Thymus (tissue), 11 donors: ENCODE measurements at regions not wholly inside any gene's neighbourhood (a gene's known extent, or its start where the extent isn't known, plus 50 kb on each side); places are given as distances from the start of the nearest gene placed in this dataset.
"Not testable (repeated sequence)": the region's sequence is repeated elsewhere in the genome, so short reads cannot be mapped to it uniquely, and the experiment has no call there.

Experiments
- DNase-seq, 9 donors: peaks; one replicate each; pipeline ENCODE4 v3.0.0-alpha.2; 2013; ENCODE audit warnings: low spot score in 9 of 9, low read depth in 6 of 9, missing footprints in 1 of 9
- H3K27ac ChIP-seq, 2 donors: one replicate each; pipeline ENCODE4 v1.5.1; 2013; ENCODE audit warnings: control low read depth in 1 of 2, low read depth in 1 of 2, low read length in 1 of 2, mild to moderate bottlenecking in 1 of 2, moderate library complexity in 1 of 2
- H3K27me3 ChIP-seq, 2 donors: one replicate each; pipeline ENCODE4 v1.5.1; 2013; ENCODE audit warnings: low read length in 1 of 2; ENCODE audit not compliant: control insufficient read depth in 2 of 2, insufficient read depth in 1 of 2
- H3K36me3 ChIP-seq, 2 donors: one replicate each; pipeline ENCODE4 v1.5.1; 2013; ENCODE audit warnings: low read length in 1 of 2, mild to moderate bottlenecking in 1 of 2, moderate library complexity in 1 of 2; ENCODE audit not compliant: control insufficient read depth in 2 of 2, insufficient read depth in 2 of 2
- H3K4me1 ChIP-seq, 2 donors: one replicate each; pipeline ENCODE4 v1.5.1; 2013; ENCODE audit warnings: low read length in 2 of 2; ENCODE audit not compliant: control insufficient read depth in 2 of 2, insufficient read depth in 2 of 2
- H3K4me3 ChIP-seq, 2 donors: one replicate each; pipeline ENCODE4 v1.5.1; 2013; ENCODE audit warnings: low read length in 2 of 2, control low read depth in 1 of 2, mild to moderate bottlenecking in 1 of 2
- H3K9me3 ChIP-seq, 2 donors: one replicate each; pipeline ENCODE4 v1.5.1; 2013; ENCODE audit warnings: low read length in 1 of 2, mild to moderate bottlenecking in 1 of 2; ENCODE audit not compliant: control insufficient read depth in 2 of 2, insufficient read depth in 1 of 2
- WGBS: extraction: QIAGEN DNeasy Blood & Tissue Kit; methylation state at CpG from one replicate; pipeline ENCODE4 v1.1.7; 2013; 5-methylcytosine and 5-hydroxymethylcytosine counted together
- donor health status: healthy.

GRCh38 chr4:58325070-58325469, 1214.9 kb upstream of the IGFBP7 start:
- WGBS = 75% methylated on average over 4 of the region's 4 CpGs

GRCh38 chr4:58313444-58313843, 1203.3 kb upstream of the IGFBP7 start:
- WGBS = 89% methylated on average over 4 of the region's 4 CpGs
- Histone ChIP-seq H3K36me3 (no peaks in the 10 kb centered on the region), H3K4me3 (no peak overlapping the region), H3K9me3 (no peaks in the 10 kb centered on the region), H3K27me3 (no peaks in the 10 kb centered on the region), H3K4me1 (no peaks in the 10 kb centered on the region), H3K27ac (no peak overlapping the region)
- DNase-seq = no peak

More at GRCh38 chr4:58325070-58325469, 1214.9 kb upstream of the IGFBP7 start:
- Histone ChIP-seq H3K4me3 (no peak overlapping the region), H3K27me3 (no peaks in the 10 kb centered on the region), H3K9me3 (no peaks in the 10 kb centered on the region), H3K27ac (no peak overlapping the region), H3K36me3 (no peaks in the 10 kb centered on the region), H3K4me1 (no peaks in the 10 kb centered on the region)
- DNase-seq = no peak

GRCh38 chr4:58303456-58303855, 1193.3 kb upstream of the IGFBP7 start:
- WGBS = 94% methylated on average over 1 of the region's 1 CpG
- Histone ChIP-seq H3K4me1 (no peaks in the 10 kb centered on the region), H3K27me3 (no peaks in the 10 kb centered on the region), H3K9me3 (peaks cover 0 to 9% of the 10 kb centered on the region in 2 donors), H3K4me3 (no peak overlapping the region), H3K27ac (no peak overlapping the region), H3K36me3 (no peaks in the 10 kb centered on the region)
- DNase-seq = no peak

- Histone ChIP-seq H3K27me3 (no peaks in the 10 kb centered on the region), H3K27ac (no peak overlapping the region), H3K4me1 (no peaks in the 10 kb centered on the region), H3K4me3 (no peak overlapping the region), H3K9me3 (peaks cover 0 to 9% of the 10 kb centered on the region in 2 donors), H3K36me3 (no peaks in the 10 kb centered on the region)
- 34% methylated on average over 2 of the region's 2 CpGs for WGBS
- no peak for DNase-seq
Measured at GRCh38 chr4:58301376-58301999, 1191.3 kb upstream of the IGFBP7 start.

GRCh38 chr4:58286335-58286734, 1176.2 kb upstream of the IGFBP7 start:
- WGBS = 67% methylated on average over 4 of the region's 4 CpGs
- Histone ChIP-seq H3K9me3 (peaks cover 0 to 1% of the 10 kb centered on the region in 2 donors), H3K4me1 (no peaks in the 10 kb centered on the region), H3K27ac (no peak overlapping the region), H3K27me3 (no peaks in the 10 kb centered on the region), H3K4me3 (no peak overlapping the region), H3K36me3 (no peaks in the 10 kb centered on the region)
- no peak for DNase-seq

- 80% methylated on average over 2 of the region's 2 CpGs for whole genome bisulfite sequencing
- not testable (repeated sequence) for DNase-seq, H3K36me3 ChIP-seq, H3K27ac ChIP-seq, H3K4me1 ChIP-seq, H3K27me3 ChIP-seq, H3K9me3 ChIP-seq, H3K4me3 ChIP-seq
Measured at GRCh38 chr4:58280928-58281327, 1170.7 kb upstream of the IGFBP7 start.

- Histone ChIP-seq H3K27me3 (no peaks in the 10 kb centered on the region), H3K4me1 (no peaks in the 10 kb centered on the region), H3K9me3 (no peaks in the 10 kb centered on the region), H3K36me3 (no peaks in the 10 kb centered on the region), H3K4me3 (no peak overlapping the region), H3K27ac (no peak overlapping the region)
- WGBS = 94% methylated on average over 1 of the region's 1 CpG
- DNase-seq = no peak
Measured at GRCh38 chr4:58275856-58276255, 1165.7 kb upstream of the IGFBP7 start.

- Histone ChIP-seq H3K27ac (no peak overlapping the region), H3K4me1 (no peaks in the 10 kb centered on the region), H3K4me3 (no peak overlapping the region), H3K36me3 (no peaks in the 10 kb centered on the region), H3K27me3 (no peaks in the 10 kb centered on the region), H3K9me3 (no peaks in the 10 kb centered on the region)
- 97% methylated on average over 5 of the region's 5 CpGs for WGBS
- no peak for DNase-seq
Measured at GRCh38 chr4:58274553-58274952, 1164.4 kb upstream of the IGFBP7 start.

GRCh38 chr4:58272311-58272710, 1162.1 kb upstream of the IGFBP7 start:
- H3K36me3 ChIP-seq = no peaks in the 10 kb centered on the region
- H3K27me3 ChIP-seq = no peaks in the 10 kb centered on the region
- no peak overlapping the region for H3K4me3 ChIP-seq
- H3K27ac ChIP-seq = no peak overlapping the region
- 92% methylated on average over 1 of the region's 1 CpG for WGBS
- H3K9me3 ChIP-seq = no peaks in the 10 kb centered on the region
- DNase-seq = no peak
- H3K4me1 ChIP-seq = no peaks in the 10 kb centered on the region
